PC-3 (cell line): ENCODE measurements at regions not wholly inside any gene's neighbourhood (a gene's known extent, or its start where the extent isn't known, plus 50 kb on each side); places are given as distances from the start of the nearest gene placed in this dataset.

Experiments used
- ATAC-seq: fragments of 200-7000 bp; cut with Tn5 transposase; 2 replicates; pipeline ENCODE4 v1.9.1; 2020; ENCODE audit warnings: mild to moderate bottlenecking, moderate library complexity
- BruUV-seq: library from RNA; stranded (reverse); fragments of 400-500 nt; replicated peaks from 2 replicates; lab custom pipeline; 2021; lab: Mats Ljungman, UMichigan
- CTCF ChIA-PET: fragments of 300-600 bp; sonication (Branson Sonifier 250); formaldehyde crosslinking; loops from one replicate; lab custom pipeline; 2022; ENCODE audit warnings: antibody characterized with exemption; lab: Charles Lee
- POLR2A ChIA-PET: fragments of 300-600 bp; sonication (Branson Sonifier 250); formaldehyde crosslinking; loops from one replicate; lab custom pipeline; 2022; ENCODE audit warnings: antibody characterized with exemption; ENCODE audit not compliant: unreplicated experiment; lab: Charles Lee
- DNase-seq: peaks from one replicate; pipeline ENCODE4 v3.0.0-alpha.2; 2015
- H2AFZ ChIP-seq: fragments of 300-600 bp; sonication (generic); 2 replicates; pipeline ENCODE4 v1.6.0; 2016; ENCODE audit warnings: antibody characterized with exemption, low read length
- H3F3A ChIP-seq: fragments of 300-600 bp; sonication (generic); one replicate; pipeline ENCODE4 v1.6.0; 2017; ENCODE audit warnings: antibody characterized with exemption, low read length, control low read depth, mild to moderate bottlenecking; ENCODE audit not compliant: unreplicated experiment
- H3K27ac ChIP-seq: fragments of 300-600 bp; sonication (generic); 2 replicates; pipeline ENCODE4 v1.5.1; 2016; ENCODE audit warnings: mild to moderate bottlenecking, low read length
- H3K27me3 ChIP-seq: fragments of 300-600 bp; sonication (generic); 2 replicates; pipeline ENCODE4 v1.6.1; 2016; ENCODE audit warnings: low read length, mixed read lengths
- H3K36me3 ChIP-seq: fragments of 300-600 bp; sonication (generic); 2 replicates; pipeline ENCODE4 v1.6.1; 2016; ENCODE audit warnings: low read depth, mixed run types, low read length, mixed read lengths
- H3K4me1 ChIP-seq: fragments of 300-600 bp; sonication (generic); 2 replicates; pipeline ENCODE4 v1.5.1; 2016; ENCODE audit warnings: low read length; ENCODE audit not compliant: insufficient read depth
- H3K4me2 ChIP-seq: fragments of 300-600 bp; sonication (generic); 2 replicates; pipeline ENCODE4 v1.6.0; 2016; ENCODE audit warnings: low read length
- H3K4me3 ChIP-seq: fragments of 300-600 bp; sonication (generic); 2 replicates; pipeline ENCODE4 v1.5.1; 2016; ENCODE audit warnings: mild to moderate bottlenecking, low read length, mixed read lengths
- H3K79me2 ChIP-seq: fragments of 300-600 bp; sonication (generic); 2 replicates; pipeline ENCODE4 v1.6.1; 2017; ENCODE audit warnings: low read length, mixed read lengths
- H3K9ac ChIP-seq: fragments of 300-600 bp; sonication (generic); 2 replicates; pipeline ENCODE4 v1.6.0; 2016; ENCODE audit warnings: mild to moderate bottlenecking, low read length
- H3K9me2 ChIP-seq: fragments of 300-600 bp; sonication (generic); replicated peaks from 2 replicates; pipeline ENCODE4 v1.6.1; 2016; ENCODE audit warnings: mixed run types, low read length, mixed read lengths
- H3K9me3 ChIP-seq: fragments of 300-600 bp; sonication (generic); 2 replicates; pipeline ENCODE4 v1.6.1; 2016; ENCODE audit warnings: low read length, mixed read lengths
- H4K20me1 ChIP-seq: fragments of 300-600 bp; sonication (generic); 2 replicates; pipeline ENCODE4 v1.6.1; 2016; ENCODE audit warnings: low read length, mixed read lengths
- EZH2 ChIP-seq: fragments of 300-600 bp; sonication (generic); IDR thresholded peaks from one replicate; pipeline ENCODE4 v1.6.1; 2017; ENCODE audit warnings: antibody characterized with exemption, mild to moderate bottlenecking, low read length; ENCODE audit not compliant: unreplicated experiment
- EZH2phosphoT487 ChIP-seq: fragments of 300-600 bp; sonication (generic); IDR thresholded peaks from 2 replicates; pipeline ENCODE4 v1.6.1; 2018; ENCODE audit warnings: mild to moderate bottlenecking, antibody characterized with exemption, low read length, borderline replicate concordance
- intact Hi-C: fragments of 100-400 bp; cut with micrococcal nuclease; formaldehyde crosslinking; loops from 2 replicates; pipeline ENCODE4 v1.9.0; 2023
- TF ChIP-seq, protein P1 (sequence below): fragments of 300-600 bp; sonication (generic); conservative IDR thresholded peaks from 2 replicates; pipeline ENCODE4 v1.5.1; 2017; ENCODE audit warnings: antibody characterized with exemption, low read depth, mild to moderate bottlenecking, low read length

DNA sequence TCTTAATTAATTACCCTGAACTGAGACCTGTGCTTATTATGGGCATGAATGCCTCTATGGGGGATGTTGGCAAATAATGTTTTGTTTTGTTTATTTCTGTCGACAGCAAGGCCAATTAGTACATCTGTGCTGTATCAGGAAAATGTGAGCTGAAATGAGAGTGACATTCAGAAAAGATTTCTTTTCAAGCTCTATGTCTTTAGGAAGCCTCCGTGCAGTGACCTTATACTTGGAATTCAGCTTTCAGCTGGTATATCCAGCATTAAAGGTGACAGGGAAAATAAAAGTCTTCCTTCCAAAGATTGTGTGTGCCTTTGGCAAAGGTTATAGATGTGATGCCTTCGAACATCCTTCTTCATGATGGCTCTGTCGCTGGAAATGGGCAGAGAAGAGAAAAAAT, 1061.1 kb downstream of the SORCS3 start:
- intact Hi-C loops = no loop called here
- POLR2A ChIA-PET = no interaction called here

DNA sequence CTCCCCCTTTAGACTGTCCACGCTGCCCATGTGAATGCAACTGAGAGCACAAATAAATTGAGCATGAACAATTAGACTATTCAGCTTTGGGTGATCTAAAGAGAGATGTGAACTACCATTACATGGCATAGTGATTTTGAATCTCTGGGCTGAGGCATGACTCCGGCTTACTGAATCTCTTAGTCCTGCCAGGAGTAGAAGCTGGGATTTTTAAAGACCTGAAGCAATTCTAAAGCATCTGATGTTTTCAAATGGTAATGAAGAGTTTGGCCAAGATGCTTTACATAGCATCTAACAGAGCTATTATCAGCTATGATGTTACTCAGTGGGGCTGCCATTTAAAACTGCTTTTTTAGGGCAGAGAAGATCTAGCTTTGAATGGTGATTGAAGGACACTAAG, 1059.1 kb downstream of the SORCS3 start:
- intact Hi-C loops = no loop called here
- H3F3A ChIP-seq = no peaks in the 10 kb centered on the region
- TF ChIP-seq, protein P1, sequence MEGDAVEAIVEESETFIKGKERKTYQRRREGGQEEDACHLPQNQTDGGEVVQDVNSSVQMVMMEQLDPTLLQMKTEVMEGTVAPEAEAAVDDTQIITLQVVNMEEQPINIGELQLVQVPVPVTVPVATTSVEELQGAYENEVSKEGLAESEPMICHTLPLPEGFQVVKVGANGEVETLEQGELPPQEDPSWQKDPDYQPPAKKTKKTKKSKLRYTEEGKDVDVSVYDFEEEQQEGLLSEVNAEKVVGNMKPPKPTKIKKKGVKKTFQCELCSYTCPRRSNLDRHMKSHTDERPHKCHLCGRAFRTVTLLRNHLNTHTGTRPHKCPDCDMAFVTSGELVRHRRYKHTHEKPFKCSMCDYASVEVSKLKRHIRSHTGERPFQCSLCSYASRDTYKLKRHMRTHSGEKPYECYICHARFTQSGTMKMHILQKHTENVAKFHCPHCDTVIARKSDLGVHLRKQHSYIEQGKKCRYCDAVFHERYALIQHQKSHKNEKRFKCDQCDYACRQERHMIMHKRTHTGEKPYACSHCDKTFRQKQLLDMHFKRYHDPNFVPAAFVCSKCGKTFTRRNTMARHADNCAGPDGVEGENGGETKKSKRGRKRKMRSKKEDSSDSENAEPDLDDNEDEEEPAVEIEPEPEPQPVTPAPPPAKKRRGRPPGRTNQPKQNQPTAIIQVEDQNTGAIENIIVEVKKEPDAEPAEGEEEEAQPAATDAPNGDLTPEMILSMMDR = no peak
- TF ChIP-seq EZH2 (no peak), EZH2phosphoT487 (no peak)
- BruUV-seq = no TSS peak
- H4K20me1 ChIP-seq = no peaks in the 10 kb centered on the region
- H3K27ac ChIP-seq = no peak overlapping the region
- ATAC-seq (no peak), DNase-seq (no peak)
- no peak overlapping the region for H3K4me3 ChIP-seq
- H3K27me3 ChIP-seq = no peaks in the 10 kb centered on the region
- POLR2A ChIA-PET = no interaction called here
- H3K9me2 ChIP-seq = no peaks in the 10 kb centered on the region
- no peaks in the 10 kb centered on the region for H3K79me2 ChIP-seq
- H2AFZ ChIP-seq = no peak overlapping the region
- no peak overlapping the region for H3K4me2 ChIP-seq
- CTCF ChIA-PET = no interaction called here
- no peaks in the 10 kb centered on the region for H3K9me3 ChIP-seq
- H3K4me1 ChIP-seq = no peaks in the 10 kb centered on the region
- H3K9ac ChIP-seq = no peak overlapping the region
- no peaks in the 10 kb centered on the region for H3K36me3 ChIP-seq

More for the DNA sequence above, 1061.1 kb downstream of the SORCS3 start:
- DNase-seq (no peak), ATAC-seq (no peak)
- H2AFZ ChIP-seq = no peak overlapping the region
- no peaks in the 10 kb centered on the region for H3K36me3 ChIP-seq
- H3K27me3 ChIP-seq = no peaks in the 10 kb centered on the region
- H3K79me2 ChIP-seq = no peaks in the 10 kb centered on the region
- no peaks in the 10 kb centered on the region for H3F3A ChIP-seq
- no peak overlapping the region for H3K4me2 ChIP-seq
- H4K20me1 ChIP-seq = no peaks in the 10 kb centered on the region
- no peaks in the 10 kb centered on the region for H3K9me3 ChIP-seq
- no peaks in the 10 kb centered on the region for H3K4me1 ChIP-seq
- no peak overlapping the region for H3K4me3 ChIP-seq
- CTCF ChIA-PET = no interaction called here
- no TSS peak for BruUV-seq
- no peak overlapping the region for H3K9ac ChIP-seq
- TF ChIP-seq EZH2phosphoT487 (no peak), EZH2 (no peak)
- TF ChIP-seq, protein P1 = no peak
- no peaks in the 10 kb centered on the region for H3K9me2 ChIP-seq
- H3K27ac ChIP-seq = no peak overlapping the region

DNA sequence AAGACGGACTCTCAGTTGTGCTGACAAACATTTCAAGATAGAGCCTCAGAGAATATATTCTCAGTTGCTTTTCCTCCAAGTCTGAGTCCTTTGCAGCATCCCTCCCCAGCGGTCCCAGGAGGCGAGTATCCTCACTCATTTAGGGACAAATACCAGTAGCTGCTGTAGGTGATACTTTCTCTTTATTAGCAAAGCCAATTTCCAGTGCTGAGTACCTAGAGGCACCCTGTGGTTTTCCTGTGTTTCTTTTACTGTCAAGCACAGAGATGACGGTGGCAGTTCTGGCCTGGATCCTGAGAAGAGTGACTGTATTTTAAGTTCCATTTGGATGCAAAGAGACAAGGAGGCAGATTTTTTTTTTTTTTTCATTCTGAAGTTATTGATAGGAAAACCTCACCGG, 1058.4 kb downstream of the SORCS3 start:
- ChIA-PET CTCF (no interaction called here), POLR2A (no interaction called here)
- no peaks in the 10 kb centered on the region for H3K27me3 ChIP-seq
- H3K4me3 ChIP-seq = no peak overlapping the region
- DNase-seq (no peak), ATAC-seq (no peak)
- no peaks in the 10 kb centered on the region for H3K4me1 ChIP-seq
- TF ChIP-seq, protein P1 = no peak
- TF ChIP-seq EZH2 (no peak), EZH2phosphoT487 (no peak)
- no peak overlapping the region for H3K27ac ChIP-seq
- H4K20me1 ChIP-seq = no peaks in the 10 kb centered on the region
- no TSS peak for BruUV-seq
- no peaks in the 10 kb centered on the region for H3K9me2 ChIP-seq
- H3K79me2 ChIP-seq = no peaks in the 10 kb centered on the region
- no peak overlapping the region for H2AFZ ChIP-seq
- no peaks in the 10 kb centered on the region for H3K36me3 ChIP-seq
- no peak overlapping the region for H3K9ac ChIP-seq
- H3F3A ChIP-seq = no peaks in the 10 kb centered on the region
- intact Hi-C loops = no loop called here
- H3K9me3 ChIP-seq = no peaks in the 10 kb centered on the region
- H3K4me2 ChIP-seq = no peak overlapping the region
